IMR-90 (cell line): ENCODE measurements at regions not wholly inside any gene's neighbourhood (a gene's known extent, or its start where the extent isn't known, plus 50 kb on each side); places are given as distances from the start of the nearest gene placed in this dataset.

ENCODE experiments used
- ATAC-seq: fragments of 200-7000 bp; cut with Tn5 transposase; 2 replicates; pipeline ENCODE4 v1.9.1; 2020; ENCODE audit warnings: low read depth, mild to moderate bottlenecking, moderate library complexity
- BruUV-seq: library from RNA; stranded (reverse); fragments of 400-500 nt; replicated peaks from 2 replicates; lab custom pipeline; 2021; lab: Mats Ljungman, UMichigan
- CTCF ChIA-PET: fragments of 300-600 bp; formaldehyde crosslinking; extraction: SDS; loops from one replicate; lab custom pipeline; 2021; ENCODE audit warnings: antibody characterized with exemption; lab: Yijun Ruan, JAX
- POLR2A ChIA-PET: fragments of 300-600 bp; sonication (Branson Sonifier 250); formaldehyde crosslinking; loops from one replicate; lab custom pipeline; 2022; ENCODE audit warnings: antibody characterized with exemption; ENCODE audit not compliant: unreplicated experiment; lab: Charles Lee
- DNase-seq: peaks from one replicate; pipeline ENCODE4 v3.0.0; 2013
- H2AFZ ChIP-seq: replicated peaks from 2 replicates; pipeline ENCODE3; 2013; ENCODE audit warnings: low read length, mild to moderate bottlenecking; ENCODE audit not compliant: poor library complexity
- H2AK5ac ChIP-seq: 2 replicates; pipeline ENCODE4 v1.6.1; 2013; ENCODE audit warnings: low read depth, low read length, inconsistent platforms
- H2AK9ac ChIP-seq: replicated peaks from 2 replicates; pipeline ENCODE3; 2013; ENCODE audit warnings: mild to moderate bottlenecking, low read depth, low read length, moderate library complexity; ENCODE audit not compliant: poor library complexity
- H2BK120ac ChIP-seq: 2 replicates; pipeline ENCODE4 v1.6.1; 2013; ENCODE audit warnings: low read depth, low read length, inconsistent platforms
- H2BK15ac ChIP-seq: 3 replicates; pipeline ENCODE4 v1.6.1; 2013; ENCODE audit warnings: low read depth, low read length, inconsistent platforms
- H2BK20ac ChIP-seq: 2 replicates; pipeline ENCODE4 v1.6.1; 2013; ENCODE audit warnings: low read depth, mild to moderate bottlenecking, inconsistent platforms, low read length, moderate library complexity
- H2BK5ac ChIP-seq: 2 replicates; pipeline ENCODE4 v1.6.1; 2013; ENCODE audit warnings: mild to moderate bottlenecking, low read depth, low read length, inconsistent platforms; ENCODE audit not compliant: poor library complexity, severe bottlenecking
- H3K14ac ChIP-seq: replicated peaks from 2 replicates; pipeline ENCODE4 v1.6.1; 2013; ENCODE audit warnings: low read depth, low read length, inconsistent platforms
- H3K18ac ChIP-seq: 2 replicates; pipeline ENCODE4 v1.6.1; 2013; ENCODE audit warnings: low read depth, low read length, control low read depth
- H3K23ac ChIP-seq: 2 replicates; pipeline ENCODE4 v1.6.1; 2013; ENCODE audit warnings: low read depth, low read length, inconsistent platforms
- H3K27ac ChIP-seq: 2 replicates; pipeline ENCODE4 v1.5.1; 2013; ENCODE audit warnings: mild to moderate bottlenecking, control low read depth, low read length; ENCODE audit not compliant: insufficient read depth
- H3K27me3 ChIP-seq: 2 replicates; pipeline ENCODE4 v1.6.1; 2013; ENCODE audit warnings: low read length; ENCODE audit not compliant: control insufficient read depth, insufficient read depth
- H3K36me3 ChIP-seq: 2 replicates; pipeline ENCODE4 v1.6.1; 2013; ENCODE audit warnings: low read length, mixed read lengths; ENCODE audit not compliant: control insufficient read depth, insufficient read depth
- H3K4ac ChIP-seq: 2 replicates; pipeline ENCODE4 v1.6.1; 2013; ENCODE audit warnings: low read depth, low read length, inconsistent platforms
- H3K4me1 ChIP-seq: 2 replicates; pipeline ENCODE4 v1.6.1; 2013; ENCODE audit warnings: low read length, mixed read lengths; ENCODE audit not compliant: control insufficient read depth, insufficient read depth
- H3K4me2 ChIP-seq: 2 replicates; pipeline ENCODE4 v1.6.1; 2013; ENCODE audit warnings: low read depth, mild to moderate bottlenecking, control low read depth, low read length, moderate library complexity
- H3K4me3 ChIP-seq: 2 replicates; pipeline ENCODE4 v1.5.1; 2013; ENCODE audit warnings: low read depth, mild to moderate bottlenecking, control low read depth, low read length, moderate library complexity; ENCODE audit not compliant: insufficient read depth
- H3K56ac ChIP-seq: 2 replicates; pipeline ENCODE4 v1.6.1; 2013; ENCODE audit warnings: low read length, inconsistent platforms; ENCODE audit not compliant: insufficient read depth; ENCODE audit errors: extremely low read depth
- H3K79me1 ChIP-seq, 2 experiments: 2 replicates each; pipeline ENCODE4 v1.6.1; 2013; ENCODE audit warnings: low read length in 2 of 2, inconsistent platforms in 1 of 2, low read depth in 1 of 2
- H3K9ac ChIP-seq: 2 replicates; pipeline ENCODE4 v1.6.1; 2013; ENCODE audit warnings: low read depth, low read length, control low read depth
- H3K9me1 ChIP-seq: 2 replicates; pipeline ENCODE4 v1.6.1; 2013; ENCODE audit warnings: low read length, inconsistent platforms; ENCODE audit not compliant: insufficient read depth
- H3K9me3 ChIP-seq: 2 replicates; pipeline ENCODE4 v1.6.1; 2013; ENCODE audit warnings: low read length; ENCODE audit not compliant: control insufficient read depth, insufficient read depth
- H4K20me1 ChIP-seq: 2 replicates; pipeline ENCODE4 v1.6.1; 2013; ENCODE audit warnings: low read length, inconsistent platforms; ENCODE audit not compliant: insufficient read depth
- H4K5ac ChIP-seq: 2 replicates; pipeline ENCODE4 v1.6.1; 2013; ENCODE audit warnings: mild to moderate bottlenecking, low read depth, low read length, control low read depth
- H4K8ac ChIP-seq, 2 experiments: 2 replicates each; pipeline ENCODE4 v1.6.1; 2013; ENCODE audit warnings: low read depth in 2 of 2, low read length in 2 of 2, control low read depth in 1 of 2, inconsistent platforms in 1 of 2
- H4K91ac ChIP-seq: 2 replicates; pipeline ENCODE4 v1.6.1; 2013; ENCODE audit warnings: low read depth, low read length, inconsistent platforms; ENCODE audit not compliant: insufficient read depth
- BHLHE40 ChIP-seq: fragments of 150-350 bp; IDR thresholded peaks from 2 replicates; pipeline ENCODE4 v1.6.1; 2016; ENCODE audit warnings: mild to moderate bottlenecking, low read depth, low read length
- CEBPB ChIP-seq: IDR thresholded peaks from 2 replicates; pipeline ENCODE4 v1.6.1; 2012; ENCODE audit warnings: low read depth, low read length, improper control_type of control experiment
- CHD1 ChIP-seq: IDR thresholded peaks from 2 replicates; pipeline ENCODE4 v1.6.1; 2012; ENCODE audit warnings: low read depth, low read length, improper control_type of control experiment
- CTCF ChIP-seq: conservative IDR thresholded peaks from 2 replicates; pipeline ENCODE4 v1.5.1; 2012; ENCODE audit warnings: mild to moderate bottlenecking, low read depth, low read length, improper control_type of control experiment
- ELK1 ChIP-seq: fragments of 150-350 bp; IDR thresholded peaks from 2 replicates; pipeline ENCODE4 v1.6.1; 2016; ENCODE audit warnings: low read depth, mild to moderate bottlenecking, low read length, moderate library complexity, borderline replicate concordance
- FOS ChIP-seq: fragments of 150-350 bp; IDR thresholded peaks from 2 replicates; pipeline ENCODE4 v1.6.1; 2016; ENCODE audit warnings: low read depth, low read length
- MAFK ChIP-seq: IDR thresholded peaks from 2 replicates; pipeline ENCODE4 v1.6.1; 2012; ENCODE audit warnings: low read depth, low read length, improper control_type of control experiment
- MAZ ChIP-seq: IDR thresholded peaks from 2 replicates; pipeline ENCODE4 v1.6.1; 2012; ENCODE audit warnings: low read depth, mild to moderate bottlenecking, low read length, improper control_type of control experiment, moderate library complexity, borderline replicate concordance
- MXI1 ChIP-seq: IDR thresholded peaks from 2 replicates; pipeline ENCODE4 v1.6.1; 2012; ENCODE audit warnings: low read depth, mild to moderate bottlenecking, low read length, moderate library complexity, borderline replicate concordance
- NFE2L2 ChIP-seq: fragments of 150-350 bp; IDR thresholded peaks from 2 replicates; pipeline ENCODE4 v1.6.1; 2016; ENCODE audit warnings: low read depth, mild to moderate bottlenecking, low read length
- POLR2A ChIP-seq: IDR thresholded peaks from 2 replicates; pipeline ENCODE4 v1.6.1; 2012; ENCODE audit warnings: mild to moderate bottlenecking, low read depth, low read length
- RAD21 ChIP-seq: IDR thresholded peaks from 2 replicates; pipeline ENCODE4 v1.6.1; 2012; ENCODE audit warnings: low read length, improper control_type of control experiment
- RCOR1 ChIP-seq: IDR thresholded peaks from 2 replicates; pipeline ENCODE4 v1.6.1; 2012; ENCODE audit warnings: mild to moderate bottlenecking, low read length, improper control_type of control experiment; ENCODE audit not compliant: insufficient replicate concordance
- RFX5 ChIP-seq: IDR thresholded peaks from 2 replicates; pipeline ENCODE4 v1.8.0; 2012; ENCODE audit warnings: low read depth, mild to moderate bottlenecking, low read length, moderate library complexity
- SMC3 ChIP-seq: fragments of 150-350 bp; IDR thresholded peaks from 2 replicates; pipeline ENCODE4 v1.6.1; 2016; ENCODE audit warnings: low read depth, mild to moderate bottlenecking, antibody characterized with exemption, low read length, moderate library complexity
- USF2 ChIP-seq: fragments of 150-350 bp; IDR thresholded peaks from 2 replicates; pipeline ENCODE4 v1.6.1; 2017; ENCODE audit warnings: mild to moderate bottlenecking, antibody characterized with exemption, low read length, low read depth
- WGBS, 2 experiments: methylation state at CpG; one replicate each; pipeline versions ENCODE4 v1.1.5 to v1.1.7; 2013; ENCODE audit warnings: missing lambda C conversion rate in 2 of 2; ENCODE audit not compliant: insufficient read length in 1 of 2; ENCODE audit errors: extremely low coverage in 2 of 2; 5-methylcytosine and 5-hydroxymethylcytosine counted together
- dilution Hi-C: fragments of 300-500 bp; cut with HindIII; formaldehyde crosslinking; loops from one replicate; pipeline ENCODE4 v1.14.3; 2018; ENCODE audit warnings: low sequenced_read_pairs; ENCODE audit not compliant: unreplicated experiment
- in situ Hi-C: fragments of 300-500 bp; cut with MboI; formaldehyde crosslinking; loops from 3 replicates; pipeline ENCODE4 v1.14.3; 2019; ENCODE audit warnings: low sequenced_read_pairs, inconsistent platforms, mixed read lengths
- intact Hi-C: fragments of 100-400 bp; cut with micrococcal nuclease; formaldehyde crosslinking; loops from 2 replicates; pipeline ENCODE4 v1.10.0; 2022

- dilution Hi-C loops, result no loop called here
- no TSS peak for BruUV-seq
These were observed 141.7 kb upstream of the RPS6KA2 start for GRCh38 chr6:166768761-166769160.

More at GRCh38 chr6:166768761-166769160, 141.7 kb upstream of the RPS6KA2 start:
- Histone ChIP-seq H2BK20ac (no peak overlapping the region), H2BK5ac (no peak overlapping the region), H3K4me3 (no peak overlapping the region), H3K9me1 (no peaks in the 10 kb centered on the region), H4K91ac (no peak overlapping the region), H2AFZ (no peak overlapping the region), H2AK9ac (no peak overlapping the region), H2BK120ac (no peak overlapping the region), H3K23ac (no peak overlapping the region), H3K4me1 (no peaks in the 10 kb centered on the region), H2AK5ac (no peak overlapping the region), H3K27ac (no peak overlapping the region), H3K9me3 (no peaks in the 10 kb centered on the region), H4K5ac (no peak overlapping the region), H3K27me3 (peaks cover 15% of the 10 kb centered on the region; the same call in 1 of the 2 replicates), H3K18ac (no peak overlapping the region), H3K14ac (no peak overlapping the region), H3K4ac (no peak overlapping the region), H3K56ac (no peak overlapping the region), H2BK15ac (no peak overlapping the region), H3K4me2 (no peak overlapping the region), H3K9ac (no peak overlapping the region), H3K36me3 (no peaks in the 10 kb centered on the region), H4K8ac (no peak overlapping the region), H4K20me1 (no peaks in the 10 kb centered on the region; the same call in 1 of the 2 replicates), H3K79me1 (no peaks in the 10 kb centered on the region)
- TF ChIP-seq SMC3, result no peak
- TF ChIP-seq POLR2A, result no peak
- TF ChIP-seq MXI1, result no peak
- no peak for TF ChIP-seq CHD1
- no peak for TF ChIP-seq BHLHE40
- no peak for TF ChIP-seq USF2
- no peak for TF ChIP-seq CEBPB
- TF ChIP-seq RCOR1, result no peak
- no peak for TF ChIP-seq ELK1
- TF ChIP-seq FOS, result no peak
- no peak for TF ChIP-seq MAFK
- no peak for TF ChIP-seq NFE2L2
- TF ChIP-seq RFX5, result no peak
- TF ChIP-seq MAZ, result no peak
- no peak for TF ChIP-seq RAD21
- no peak for TF ChIP-seq CTCF
- intact Hi-C loops, result no loop called here
- ATAC-seq (no peak), DNase-seq (no peak)
- ChIA-PET POLR2A (no interaction called here), CTCF (no interaction called here)
- WGBS, 2 experiments, result 100% methylated on average over 1 of the region's 8 CpGs; no CpG with 5 or more reads in 1 of the 2 experiments
- in situ Hi-C loops, result no loop called here
